ENCODE measurements at regions not wholly inside any gene's neighbourhood (a gene's known extent, or its start where the extent isn't known, plus 50 kb on each side); places are given as distances from the start of the nearest gene placed in this dataset.

DNA sequence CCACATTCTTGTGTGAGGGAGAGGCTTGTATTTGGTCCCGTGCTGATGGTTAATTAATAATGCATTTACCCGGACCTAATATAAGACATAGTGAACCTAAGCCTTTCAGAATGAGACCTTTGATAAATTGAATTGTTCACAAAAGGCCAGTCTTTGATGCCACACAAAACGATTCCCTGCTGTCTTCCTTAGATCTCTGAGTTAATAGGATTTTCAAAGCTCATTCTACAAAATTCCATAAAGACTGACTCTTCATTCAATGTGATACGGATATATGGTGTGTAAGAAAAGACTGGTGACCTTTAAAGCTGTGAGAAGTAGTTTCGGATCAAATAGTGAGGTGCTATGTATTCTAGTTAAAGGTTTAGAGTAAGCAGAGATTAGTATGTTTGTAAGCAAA lies 254.3 kb downstream of the PDHA2 start:
- TF ChIP-seq ZFX (IDR thresholded peaks at IDR 0.05; ENCODE audit: borderline replicate concordance) = no peak
- TF ChIP-seq, protein P1, sequence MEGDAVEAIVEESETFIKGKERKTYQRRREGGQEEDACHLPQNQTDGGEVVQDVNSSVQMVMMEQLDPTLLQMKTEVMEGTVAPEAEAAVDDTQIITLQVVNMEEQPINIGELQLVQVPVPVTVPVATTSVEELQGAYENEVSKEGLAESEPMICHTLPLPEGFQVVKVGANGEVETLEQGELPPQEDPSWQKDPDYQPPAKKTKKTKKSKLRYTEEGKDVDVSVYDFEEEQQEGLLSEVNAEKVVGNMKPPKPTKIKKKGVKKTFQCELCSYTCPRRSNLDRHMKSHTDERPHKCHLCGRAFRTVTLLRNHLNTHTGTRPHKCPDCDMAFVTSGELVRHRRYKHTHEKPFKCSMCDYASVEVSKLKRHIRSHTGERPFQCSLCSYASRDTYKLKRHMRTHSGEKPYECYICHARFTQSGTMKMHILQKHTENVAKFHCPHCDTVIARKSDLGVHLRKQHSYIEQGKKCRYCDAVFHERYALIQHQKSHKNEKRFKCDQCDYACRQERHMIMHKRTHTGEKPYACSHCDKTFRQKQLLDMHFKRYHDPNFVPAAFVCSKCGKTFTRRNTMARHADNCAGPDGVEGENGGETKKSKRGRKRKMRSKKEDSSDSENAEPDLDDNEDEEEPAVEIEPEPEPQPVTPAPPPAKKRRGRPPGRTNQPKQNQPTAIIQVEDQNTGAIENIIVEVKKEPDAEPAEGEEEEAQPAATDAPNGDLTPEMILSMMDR (IDR thresholded peaks at IDR 0.05) = no peak
- H3K27ac ChIP-seq = no peak overlapping the region

DNA sequence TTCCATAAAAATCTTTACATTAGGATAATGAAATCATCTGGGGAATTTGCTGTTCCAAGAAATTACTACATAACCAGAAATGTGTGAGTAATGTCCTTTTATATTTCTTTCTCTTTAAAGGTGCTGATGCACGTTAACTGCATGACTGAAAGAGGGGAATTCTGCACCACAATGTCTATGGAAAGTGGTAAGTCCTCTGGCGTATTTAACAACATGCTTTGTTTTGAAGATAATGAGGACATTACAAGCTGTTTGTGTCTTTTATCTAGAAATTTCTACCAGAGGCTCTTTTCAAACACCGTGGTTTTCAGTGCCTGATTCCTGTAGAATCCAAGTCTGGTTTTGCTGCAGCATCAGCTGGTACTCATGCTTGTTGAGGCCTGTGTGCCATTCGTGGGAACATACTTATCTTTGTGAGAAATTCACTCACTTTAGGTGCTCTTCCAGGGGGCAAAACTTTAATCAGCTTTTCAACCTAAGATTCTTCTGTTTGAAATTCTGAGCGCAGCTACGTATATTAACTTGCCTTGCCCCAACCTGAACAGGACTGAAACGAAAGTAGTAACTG lies 257.2 kb downstream of the PDHA2 start:
- TF ChIP-seq ZFX (IDR thresholded peaks at IDR 0.05; ENCODE audit: borderline replicate concordance) = no peak
- TF ChIP-seq, protein P1 (IDR thresholded peaks at IDR 0.05) = no peak
- no peak overlapping the region for H3K27ac ChIP-seq

DNA sequence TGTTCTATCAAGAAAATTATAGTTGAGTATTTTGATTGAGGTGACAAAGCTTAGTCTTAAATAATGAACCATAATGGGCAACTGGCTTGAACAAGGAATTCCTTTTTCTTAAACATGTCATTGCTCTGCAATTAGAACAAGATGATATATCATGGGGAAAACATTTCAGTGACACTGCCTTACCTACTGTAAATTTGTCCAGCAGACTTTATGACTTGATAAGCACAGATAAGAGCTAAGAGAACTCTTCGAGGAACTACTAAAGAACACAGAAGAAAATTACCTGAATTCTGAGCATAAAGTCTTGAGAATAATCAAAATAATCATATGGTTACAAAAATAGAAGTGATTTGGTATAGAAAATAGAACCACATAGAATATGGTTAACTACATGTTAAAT lies 257.8 kb downstream of the PDHA2 start:
- no peak overlapping the region for H3K27ac ChIP-seq

DNA sequence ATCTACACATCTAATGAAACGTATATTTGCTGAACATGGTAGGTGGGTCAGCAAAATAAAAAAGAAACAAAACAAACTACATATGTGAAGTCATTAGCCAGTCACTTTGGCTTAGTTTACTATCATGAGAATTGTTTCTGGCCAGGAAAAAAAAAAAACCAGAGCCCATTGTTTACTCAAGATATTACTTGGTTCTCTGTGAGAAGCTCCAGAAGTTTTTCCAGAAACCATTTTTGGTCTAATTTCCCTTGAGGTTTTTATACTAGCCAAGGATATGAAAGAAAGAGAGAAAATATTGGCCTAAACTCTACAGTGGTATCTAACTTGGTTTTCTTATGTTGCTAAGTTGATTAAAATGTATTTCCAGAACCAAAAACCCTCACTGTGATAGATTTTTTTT lies 259.1 kb downstream of the PDHA2 start:
- H3K27ac ChIP-seq = no peak overlapping the region
- TF ChIP-seq ZFX (IDR thresholded peaks at IDR 0.05; ENCODE audit: borderline replicate concordance) = no peak
- TF ChIP-seq, protein P1 (IDR thresholded peaks at IDR 0.05) = no peak

More for the DNA sequence above, 257.8 kb downstream of the PDHA2 start:
- TF ChIP-seq, protein P1 (IDR thresholded peaks at IDR 0.05) = no peak
- TF ChIP-seq ZFX (IDR thresholded peaks at IDR 0.05; ENCODE audit: borderline replicate concordance) = no peak

DNA sequence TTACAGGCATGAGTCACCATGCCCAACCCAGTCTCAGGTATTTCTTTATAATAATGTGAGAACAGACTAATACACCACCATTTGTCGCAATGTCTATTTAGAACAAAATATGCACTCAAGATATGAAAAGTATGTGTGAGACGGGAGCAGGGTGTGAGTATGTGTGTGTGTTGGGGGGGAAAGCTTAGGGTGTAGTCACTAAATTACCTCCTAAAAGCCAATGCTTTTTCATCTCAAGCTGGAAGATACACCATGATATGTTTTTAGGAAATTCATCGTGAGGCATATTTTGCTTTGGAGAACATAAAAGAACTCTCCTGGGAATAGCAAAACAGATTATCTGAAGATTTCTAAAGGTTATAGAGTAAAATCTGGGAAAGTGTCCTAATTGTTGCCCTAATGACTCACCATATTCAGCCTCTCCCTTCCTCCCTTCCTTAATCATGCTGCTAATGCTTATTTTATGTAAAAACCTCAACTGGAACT lies 262.7 kb downstream of the PDHA2 start:
- TF ChIP-seq, protein P1 (IDR thresholded peaks at IDR 0.05) = no peak
- TF ChIP-seq ZFX (IDR thresholded peaks at IDR 0.05; ENCODE audit: borderline replicate concordance) = no peak
- H3K27ac ChIP-seq = no peak overlapping the region

DNA sequence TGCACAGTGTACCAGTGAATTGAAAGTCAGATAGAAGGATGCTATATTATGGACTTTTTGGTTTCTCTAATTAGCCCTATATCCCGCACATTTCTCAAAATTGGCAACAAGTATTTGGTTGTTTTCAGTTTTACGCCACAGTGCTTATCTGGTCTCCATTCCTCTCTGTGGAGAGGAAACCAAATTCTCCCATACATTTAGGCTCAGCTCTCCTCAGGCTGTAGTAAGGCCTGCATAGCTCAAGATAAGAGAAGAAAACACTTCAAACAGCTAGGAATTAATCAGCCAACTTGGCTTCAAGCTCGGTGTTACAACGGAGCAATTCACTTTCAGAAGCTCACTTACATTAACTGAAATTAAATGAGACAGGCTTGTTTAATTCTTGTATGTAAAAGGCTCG lies 263.2 kb downstream of the PDHA2 start:
- no peak overlapping the region for H3K27ac ChIP-seq
- TF ChIP-seq, protein P1 (IDR thresholded peaks at IDR 0.05) = no peak

DNA sequence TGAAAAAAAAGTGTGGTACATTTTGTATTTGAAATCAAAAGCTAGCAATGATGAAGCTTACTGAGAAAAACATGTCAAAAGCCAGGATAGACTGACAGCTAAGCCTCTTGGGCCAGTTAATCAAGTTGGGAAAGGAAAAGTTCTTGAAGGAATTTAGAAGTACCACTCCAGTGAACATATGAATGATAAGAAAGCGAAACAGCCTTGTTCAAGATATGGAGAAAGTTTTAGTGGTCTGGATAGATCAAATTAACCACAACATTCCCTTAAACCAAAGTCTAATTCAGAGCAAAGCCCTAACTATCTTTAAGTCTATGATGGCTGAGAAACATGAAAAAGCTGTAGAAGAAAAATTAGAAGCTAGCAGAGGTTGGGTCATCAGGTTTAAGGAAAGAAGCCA lies 268.3 kb downstream of the PDHA2 start:
- no peak overlapping the region for H3K27ac ChIP-seq
- no peak for TF ChIP-seq ZFX (IDR thresholded peaks at IDR 0.05; ENCODE audit: borderline replicate concordance)
- TF ChIP-seq, protein P1 (IDR thresholded peaks at IDR 0.05) = no peak

All from 22Rv1 (cell line).